ENCODE measurements at regions not wholly inside any gene's neighbourhood (a gene's known extent, or its start where the extent isn't known, plus 50 kb on each side); places are given as distances from the start of the nearest gene placed in this dataset.

DNA sequence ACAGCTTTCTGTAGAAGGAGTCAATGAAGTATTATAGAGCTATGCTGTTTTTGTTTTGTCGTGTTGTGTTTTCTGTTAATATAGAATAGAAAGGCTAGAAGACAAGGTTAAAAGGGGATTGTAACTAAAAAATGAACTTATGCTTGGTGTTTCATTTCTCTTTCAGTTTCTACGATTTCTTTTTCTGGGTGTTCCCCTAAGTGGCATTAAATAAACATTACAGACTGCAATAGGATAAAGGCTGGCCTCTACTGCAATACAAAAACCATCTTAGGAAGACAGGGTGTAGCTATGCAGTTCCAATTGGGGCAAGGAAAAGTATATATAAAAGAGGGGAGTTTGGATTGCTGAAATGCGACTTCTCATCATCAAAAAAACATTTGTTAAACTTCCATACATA lies 1609.7 kb upstream of the ACVR2A start:
- DNase-seq (ENCODE audit: low spot score), result no peak

DNA sequence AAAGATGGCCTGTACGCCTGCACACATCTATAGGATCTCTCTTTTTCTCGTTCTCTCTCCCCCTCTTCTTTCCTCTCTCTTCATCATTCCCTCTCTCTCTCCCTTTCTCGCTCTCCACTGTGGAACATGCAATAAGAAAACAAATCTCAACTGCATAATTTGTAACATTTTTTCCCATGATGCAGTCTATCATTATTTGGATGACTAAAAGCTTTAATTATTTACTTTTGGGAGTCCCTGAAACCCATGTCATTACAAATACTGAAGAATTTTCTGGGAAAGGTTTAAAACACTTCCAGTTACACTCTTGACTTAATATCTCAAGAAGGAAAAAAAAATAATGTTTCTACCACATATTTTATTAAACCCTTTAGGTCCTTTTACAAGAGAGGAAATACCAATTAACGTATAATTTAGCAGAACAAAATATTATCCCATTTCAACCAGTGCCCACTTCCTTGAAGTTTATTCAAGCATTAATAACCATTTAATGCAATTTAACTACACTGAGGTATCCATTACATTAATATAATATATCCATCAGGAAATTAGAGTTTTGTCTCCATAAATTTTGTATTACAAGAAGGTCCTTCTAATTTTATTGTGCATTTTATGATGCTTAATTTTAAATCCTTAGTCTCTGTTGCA lies 1615.2 kb upstream of the ACVR2A start:
- no peak for DNase-seq (ENCODE audit: low spot score)

DNA sequence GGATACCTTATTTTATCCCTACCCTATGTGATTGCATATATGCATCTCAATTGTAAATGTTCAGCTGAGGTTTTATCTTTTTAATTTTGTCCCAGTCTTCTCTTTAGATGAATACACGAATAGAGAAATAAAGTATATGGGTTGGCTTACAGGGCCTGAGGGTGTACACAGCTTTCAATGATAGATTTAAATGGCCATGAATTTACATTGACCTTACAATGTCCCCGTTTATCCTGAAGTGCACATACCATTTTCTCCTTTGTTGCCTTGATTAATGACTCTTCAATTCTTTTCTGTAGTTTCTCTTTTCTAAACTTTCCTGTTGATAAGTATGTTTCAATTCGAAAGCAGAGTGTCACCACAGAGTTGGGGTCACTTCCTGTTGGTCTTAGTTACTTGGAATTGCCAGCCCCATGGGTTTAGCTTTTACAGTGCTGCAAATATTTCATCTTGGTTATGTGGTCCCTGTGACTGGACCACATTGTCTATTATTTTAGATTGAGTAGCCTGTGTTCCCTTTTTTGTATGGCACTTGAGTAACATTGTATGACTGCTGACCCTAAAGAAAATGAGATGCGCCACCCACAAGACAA lies 1616.3 kb upstream of the ACVR2A start:
- DNase-seq (ENCODE audit: low spot score), result no peak

DNA sequence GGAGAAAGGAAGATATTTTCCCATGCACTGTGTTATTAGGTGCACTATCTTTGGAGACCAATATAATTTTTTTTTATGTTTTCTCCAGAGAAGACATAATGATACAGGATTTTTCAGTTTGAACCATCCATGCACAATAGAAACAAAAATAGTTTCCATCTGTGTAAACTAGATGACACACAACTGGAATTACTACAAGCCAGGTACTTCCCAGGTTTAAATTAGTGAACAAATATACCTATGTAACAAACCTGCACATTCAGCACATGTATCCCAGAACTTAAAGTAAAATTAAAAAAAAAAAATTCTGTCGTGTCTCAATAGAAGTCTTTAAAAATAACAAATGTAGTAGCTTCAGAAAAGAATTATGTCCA lies 1616.8 kb upstream of the ACVR2A start:
- no peak for DNase-seq (ENCODE audit: low spot score)

DNA sequence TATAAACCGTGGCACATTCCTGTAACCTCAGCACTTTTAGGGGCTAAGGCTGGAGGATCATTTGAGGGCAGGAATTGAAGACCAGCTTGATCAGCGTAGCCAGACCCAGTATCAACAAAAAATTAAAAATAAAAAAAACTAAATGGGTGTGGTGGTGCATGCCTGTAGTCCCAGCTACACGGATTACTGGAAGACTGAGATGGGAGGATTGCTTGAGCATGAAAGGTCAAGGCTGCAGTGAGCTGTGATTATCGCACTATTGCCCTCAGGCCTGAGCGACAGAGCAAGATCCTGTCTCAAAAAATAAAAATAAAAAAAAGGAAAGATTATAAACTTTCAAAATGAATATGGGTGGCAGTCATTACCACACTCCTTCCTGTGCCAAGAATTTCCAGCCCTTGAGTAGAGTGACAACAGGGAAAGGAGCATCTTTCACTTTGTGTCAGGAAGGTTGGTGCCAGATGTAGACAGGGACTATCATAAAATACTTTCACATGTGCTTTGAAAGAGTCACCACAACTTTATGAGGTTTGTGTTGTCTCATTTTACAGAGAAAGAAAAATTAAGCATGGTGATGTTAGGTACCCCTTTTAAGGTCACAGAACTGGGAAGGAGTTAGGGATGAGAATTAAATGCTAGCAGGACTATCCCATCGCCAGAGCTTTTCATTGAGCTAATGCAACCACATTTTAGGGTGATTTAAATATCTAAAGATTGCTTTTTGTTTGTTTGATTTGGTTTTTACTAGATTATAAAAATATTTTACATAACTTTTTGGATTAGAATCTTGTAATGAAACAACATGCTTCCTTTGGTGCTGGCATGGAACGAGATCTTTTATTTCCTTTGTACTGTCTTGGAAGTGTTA lies 1617.4 kb upstream of the ACVR2A start:
- no peak for DNase-seq (ENCODE audit: low spot score)

DNA sequence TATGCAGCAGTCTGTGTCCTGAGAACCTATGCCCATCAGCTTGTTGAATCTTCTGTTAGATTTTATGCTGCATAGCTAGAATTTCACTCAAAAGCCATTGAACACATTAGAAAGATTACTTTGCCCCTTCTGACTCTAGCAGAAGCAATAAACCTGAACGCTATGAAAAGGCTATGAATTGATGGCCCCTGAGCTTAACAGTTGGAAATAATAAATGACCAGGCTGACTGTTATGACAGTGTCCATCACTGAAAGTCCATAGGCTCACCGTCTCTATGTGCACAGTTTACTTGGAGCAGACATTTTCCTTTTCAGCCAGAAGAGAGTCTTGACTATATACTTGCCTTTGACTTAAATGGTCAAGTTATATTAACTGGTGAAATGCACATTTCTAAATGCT lies 1618.8 kb upstream of the ACVR2A start:
- DNase-seq (ENCODE audit: low spot score), result no peak

DNA sequence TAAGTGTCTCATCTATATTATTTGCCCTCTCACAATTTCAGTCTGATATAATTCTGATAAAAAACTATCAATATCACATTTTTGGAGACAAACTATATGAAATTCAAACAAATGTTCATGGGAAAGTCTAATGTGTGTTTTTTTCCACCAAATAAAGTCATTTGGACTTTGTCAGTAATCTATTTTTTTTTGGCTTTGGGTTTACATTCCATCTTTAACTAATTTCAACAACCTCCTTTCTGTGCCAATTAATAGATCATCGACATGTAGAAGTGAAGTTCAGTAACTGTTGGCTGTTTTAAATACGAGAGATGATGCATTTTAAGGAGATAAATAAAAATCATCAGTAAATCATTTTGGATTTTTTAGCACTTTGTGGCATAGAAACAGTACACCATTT lies 1623.0 kb upstream of the ACVR2A start:
- DNase-seq (ENCODE audit: low spot score), result no peak

DNA sequence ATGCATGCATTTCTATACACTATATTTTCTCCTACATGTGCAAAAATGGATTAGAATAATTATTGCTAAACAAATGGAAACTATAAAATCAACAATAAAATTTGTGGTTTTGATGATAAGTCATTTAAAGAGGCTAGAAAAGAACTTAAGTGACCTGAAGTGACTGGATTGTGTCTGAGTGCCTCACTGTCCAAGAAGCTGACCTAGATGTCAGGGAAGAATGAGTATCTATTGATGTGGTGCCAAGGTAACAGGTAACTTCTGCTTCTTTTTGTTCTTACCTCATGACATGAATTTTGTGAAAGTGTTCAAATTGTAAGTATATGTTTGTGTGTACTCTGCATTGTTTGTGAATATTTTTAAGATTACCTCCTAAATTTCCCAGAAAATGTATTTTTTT lies 1623.9 kb upstream of the ACVR2A start:
- no peak for DNase-seq (ENCODE audit: low spot score)

DNA sequence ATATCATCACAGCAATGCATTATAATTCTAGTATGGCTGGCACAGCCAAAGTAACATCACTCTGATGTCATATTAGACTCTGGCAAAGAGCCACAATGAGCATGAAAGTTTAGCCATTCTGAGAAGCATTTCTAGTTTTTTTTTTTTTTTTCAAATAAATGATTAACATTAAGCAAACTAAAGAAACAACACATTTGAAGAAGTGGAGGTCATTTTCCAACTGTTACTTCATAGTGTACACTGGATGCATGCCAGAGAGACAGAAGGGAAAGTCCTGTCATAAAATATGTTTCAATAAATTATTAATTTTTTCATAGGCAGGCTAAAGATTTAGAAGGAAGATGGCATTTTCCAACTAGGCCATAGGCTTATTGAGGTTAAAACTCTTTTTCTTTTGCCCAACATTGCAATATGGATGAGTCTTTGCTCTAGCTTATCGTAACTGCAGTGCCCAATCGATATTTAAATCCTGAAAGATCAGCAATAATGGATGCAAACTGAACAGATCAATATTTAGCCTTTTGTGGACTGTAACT lies 1630.4 kb upstream of the ACVR2A start:
- DNase-seq (ENCODE audit: low spot score), result no peak

DNA sequence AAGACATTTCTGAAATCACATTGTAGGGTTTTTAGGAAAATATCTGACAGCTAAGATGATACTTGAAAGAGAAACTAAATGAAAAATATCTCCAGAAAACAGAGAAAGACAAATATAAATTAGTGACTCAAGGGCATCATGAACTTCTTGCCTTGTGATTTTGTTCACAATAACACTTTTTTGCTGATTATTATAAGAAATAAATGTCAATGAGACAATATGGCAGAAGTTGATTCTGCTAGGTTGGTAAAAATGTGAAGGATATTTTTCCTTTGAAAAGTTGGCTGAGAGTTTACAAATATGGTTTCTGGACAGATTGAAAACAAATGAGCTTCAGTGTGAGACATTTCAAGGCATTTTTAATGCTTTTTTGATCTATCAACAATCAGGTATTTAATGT lies 1631.2 kb upstream of the ACVR2A start:
- no peak for DNase-seq (ENCODE audit: low spot score)

DNA sequence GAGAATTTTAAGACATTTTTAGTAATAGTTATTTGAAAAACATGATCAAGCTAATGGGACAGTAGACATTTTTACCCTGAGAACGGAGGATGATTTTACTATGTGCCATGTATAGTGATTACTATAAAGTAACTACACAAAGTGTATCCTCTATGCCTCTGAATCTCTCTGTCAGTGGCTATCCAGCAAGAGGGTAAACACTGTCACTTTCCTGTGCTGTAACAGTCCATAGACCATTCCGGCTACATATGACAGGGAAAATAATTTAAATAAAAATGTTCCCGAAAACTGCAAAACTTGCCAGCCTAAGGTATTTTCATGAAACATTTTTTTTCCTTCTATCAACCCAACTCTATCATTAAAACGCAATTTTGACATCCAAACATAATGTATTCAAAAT lies 1632.2 kb upstream of the ACVR2A start:
- DNase-seq (ENCODE audit: low spot score), result no peak

DNA sequence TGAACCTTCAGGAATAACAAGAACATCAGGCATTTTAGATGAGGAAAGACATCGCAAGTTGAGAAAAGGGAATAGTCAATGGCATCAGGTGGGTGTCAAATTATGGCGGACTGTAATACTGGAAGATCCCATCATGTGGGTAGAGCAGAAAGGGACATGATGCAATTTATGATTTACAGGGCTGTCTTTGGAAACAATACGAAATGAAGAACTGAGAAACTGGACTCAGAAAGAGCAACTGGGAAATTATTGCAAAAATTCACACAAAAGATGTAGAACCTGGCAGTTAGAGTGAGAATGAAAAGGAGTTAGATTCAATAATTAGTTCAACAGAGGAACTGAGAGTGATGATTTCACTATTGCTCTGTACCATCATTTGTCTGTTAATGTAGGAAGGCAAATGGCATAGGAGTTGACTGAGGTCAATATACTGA lies 1635.0 kb upstream of the ACVR2A start:
- no peak for DNase-seq (ENCODE audit: low spot score)

DNA sequence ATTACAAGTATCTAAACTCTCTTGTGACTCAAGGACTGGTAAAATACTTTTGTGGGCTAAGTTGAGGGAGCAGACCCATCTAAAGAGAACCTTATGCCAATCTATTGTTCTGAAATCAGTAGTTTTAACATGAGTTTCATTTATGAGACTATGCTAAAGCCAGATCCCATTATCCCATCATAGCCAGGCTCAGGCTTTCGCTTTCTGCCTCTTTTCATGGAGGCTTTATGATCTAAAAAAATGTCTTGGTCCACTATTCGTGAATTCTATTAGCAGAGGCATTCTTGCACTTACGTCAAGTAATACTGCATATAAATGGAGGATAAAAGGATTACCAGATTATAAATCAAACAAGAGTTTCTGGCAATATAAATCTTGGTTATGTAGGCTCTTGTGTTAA lies 1636.9 kb upstream of the ACVR2A start:
- DNase-seq (ENCODE audit: low spot score), result no peak

DNA sequence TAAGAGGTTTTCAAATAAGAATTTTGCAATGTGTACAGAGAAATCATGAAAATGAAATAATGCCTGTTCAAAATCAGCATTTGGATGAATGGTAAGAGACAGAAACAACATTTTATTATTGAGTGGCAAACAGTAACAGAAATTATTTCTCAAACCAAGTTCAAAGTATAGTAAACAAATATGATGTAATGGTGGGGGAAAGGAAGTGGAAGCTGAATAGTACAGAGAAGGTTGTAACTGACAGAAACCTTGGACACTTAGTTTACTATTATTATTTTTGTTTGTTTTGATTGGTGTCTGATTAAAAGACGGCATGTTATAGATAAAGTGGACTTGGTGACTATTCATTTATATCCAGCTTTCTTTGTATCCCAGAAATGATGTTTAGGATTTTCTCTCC lies 1637.4 kb upstream of the ACVR2A start:
- no peak for DNase-seq (ENCODE audit: low spot score)

DNA sequence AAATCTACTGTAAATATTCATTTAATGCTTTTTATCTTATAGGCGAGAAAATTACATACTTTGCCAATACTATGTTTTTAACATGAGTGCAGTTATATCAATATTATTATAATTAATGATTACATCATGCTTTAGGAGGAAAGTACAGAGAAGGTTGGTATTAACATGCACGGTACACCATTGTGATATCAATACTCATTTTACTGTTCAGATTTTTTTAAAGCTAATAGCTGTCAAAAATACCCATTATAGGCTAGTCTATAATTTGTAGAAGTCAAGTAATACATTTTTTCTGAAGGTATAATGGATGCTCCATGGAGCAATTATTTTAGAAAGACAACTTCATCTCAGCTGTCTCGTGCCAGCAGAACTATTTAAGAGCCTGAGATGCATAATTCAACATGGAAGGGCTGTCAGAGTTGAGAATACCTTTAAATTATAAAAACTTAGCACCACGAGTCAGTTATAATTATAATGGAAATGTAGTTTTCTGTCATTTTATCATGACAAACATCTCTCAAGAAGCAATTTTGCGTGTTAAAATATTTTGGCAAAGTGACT lies 1641.7 kb upstream of the ACVR2A start:
- DNase-seq (ENCODE audit: low spot score), result no peak

DNA sequence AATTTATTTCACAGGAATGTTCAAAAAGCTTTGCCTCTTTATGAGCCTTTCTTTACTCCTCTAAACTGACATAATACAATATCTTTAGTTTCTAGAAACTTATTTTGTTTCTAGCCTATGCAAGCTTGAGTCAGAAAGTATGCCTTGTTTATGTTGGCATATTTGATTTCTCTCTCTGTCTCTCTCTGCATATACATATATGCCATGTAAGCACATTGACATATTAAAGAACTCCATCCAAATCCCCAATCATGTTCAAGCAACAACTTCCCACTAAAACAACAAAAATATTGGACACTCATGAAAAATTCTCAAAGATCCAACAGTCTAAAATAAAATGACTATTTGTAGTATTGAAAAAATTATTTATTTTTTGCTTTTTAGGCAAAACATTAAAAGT lies 1651.2 kb upstream of the ACVR2A start:
- DNase-seq (ENCODE audit: low spot score), result no peak

DNA sequence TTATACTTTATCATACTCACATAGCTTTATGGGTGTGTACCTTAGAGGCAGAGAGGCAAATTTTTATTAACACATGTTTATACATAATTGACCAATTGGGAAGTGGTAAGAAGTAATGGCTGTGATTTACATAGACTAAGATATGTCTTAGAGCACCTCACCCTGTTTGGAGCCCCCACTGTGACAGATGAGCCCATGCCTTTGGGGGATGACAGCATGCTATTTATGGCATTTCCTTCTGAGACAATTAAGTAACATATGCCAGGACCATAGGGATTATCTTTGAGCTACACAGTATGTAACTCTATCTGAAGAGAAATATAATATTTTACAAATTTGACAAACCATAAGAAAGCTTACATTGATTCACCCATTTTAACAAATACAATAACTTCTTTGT lies 1655.3 kb upstream of the ACVR2A start:
- no peak for DNase-seq (ENCODE audit: low spot score)

DNA sequence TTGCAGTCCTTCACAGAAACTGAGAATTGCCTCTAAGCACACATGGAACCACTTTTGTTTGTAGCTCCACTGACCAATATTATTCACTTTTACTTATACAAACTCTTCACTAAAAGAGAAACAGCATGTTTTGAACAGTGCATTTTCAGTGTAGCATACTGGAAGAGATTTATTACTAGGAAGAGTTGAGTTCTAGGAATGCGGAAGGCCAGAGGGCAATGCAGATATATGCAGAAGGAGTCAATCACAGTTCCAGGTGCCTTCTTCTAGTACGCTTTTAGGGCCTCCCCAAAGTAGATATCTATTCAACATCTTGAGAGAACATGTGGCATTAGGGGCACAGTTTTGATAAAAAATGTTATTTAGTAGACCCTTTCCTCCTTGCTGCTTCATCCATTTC lies 1654.0 kb upstream of the ZEB2 start:
- DNase-seq (ENCODE audit: low spot score), result no peak

DNA sequence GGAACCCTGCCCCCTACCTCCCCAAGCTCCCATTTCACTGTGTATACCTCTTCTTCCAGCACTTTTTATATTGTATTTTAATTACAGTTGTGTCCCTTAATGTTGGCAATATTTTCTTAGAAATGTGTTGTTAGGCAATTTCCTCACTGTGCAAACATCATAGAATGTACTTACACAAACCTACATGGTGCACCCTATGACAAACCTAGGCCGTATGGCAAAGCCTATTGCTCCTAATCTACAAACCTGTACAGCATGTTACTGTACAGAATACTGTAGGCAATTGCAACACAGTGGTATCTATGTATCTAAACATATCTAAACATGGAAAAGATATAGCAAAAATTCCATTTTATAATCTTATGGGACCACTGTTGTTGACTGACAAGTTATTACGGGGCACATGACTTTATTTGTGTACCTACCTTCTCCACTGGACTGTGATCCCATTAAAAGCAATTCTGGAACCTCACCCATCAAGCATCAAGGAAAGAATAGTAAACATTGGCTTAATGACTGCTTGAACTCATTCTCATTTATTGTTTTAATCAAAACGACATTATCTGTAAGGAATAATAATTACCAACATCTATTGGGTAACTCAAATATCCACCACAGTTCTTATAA lies 1641.5 kb upstream of the ZEB2 start:
- DNase-seq (ENCODE audit: low spot score), result no peak

DNA sequence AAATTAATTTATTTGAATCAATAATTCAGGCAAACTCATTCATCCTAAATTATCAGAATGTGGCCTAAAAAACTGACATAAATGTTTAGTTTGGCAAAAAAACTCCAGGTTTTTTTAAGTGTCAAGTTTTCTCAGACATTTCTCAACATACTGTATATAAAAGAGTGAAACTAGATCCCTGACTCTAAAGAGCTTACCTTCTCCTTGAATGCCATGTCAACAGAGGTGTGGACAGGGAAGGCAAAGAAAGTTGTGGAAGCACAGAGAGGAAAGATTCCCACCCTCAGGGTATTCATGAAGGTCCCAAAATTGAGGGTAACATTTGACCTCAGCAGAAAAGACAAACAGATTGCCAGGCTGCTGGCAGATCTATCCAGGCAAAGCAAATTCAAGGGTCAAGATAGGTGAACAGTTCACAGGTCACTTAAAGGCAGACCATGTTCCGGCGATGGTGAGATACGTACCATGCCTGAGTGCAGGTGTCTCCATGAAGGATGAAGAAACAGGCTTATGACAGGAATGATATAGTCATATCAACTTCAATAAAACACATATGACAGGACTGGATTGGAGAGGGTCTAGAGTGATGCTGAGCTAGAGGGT lies 1638.3 kb upstream of the ZEB2 start:
- DNase-seq (ENCODE audit: low spot score), result no peak

DNA sequence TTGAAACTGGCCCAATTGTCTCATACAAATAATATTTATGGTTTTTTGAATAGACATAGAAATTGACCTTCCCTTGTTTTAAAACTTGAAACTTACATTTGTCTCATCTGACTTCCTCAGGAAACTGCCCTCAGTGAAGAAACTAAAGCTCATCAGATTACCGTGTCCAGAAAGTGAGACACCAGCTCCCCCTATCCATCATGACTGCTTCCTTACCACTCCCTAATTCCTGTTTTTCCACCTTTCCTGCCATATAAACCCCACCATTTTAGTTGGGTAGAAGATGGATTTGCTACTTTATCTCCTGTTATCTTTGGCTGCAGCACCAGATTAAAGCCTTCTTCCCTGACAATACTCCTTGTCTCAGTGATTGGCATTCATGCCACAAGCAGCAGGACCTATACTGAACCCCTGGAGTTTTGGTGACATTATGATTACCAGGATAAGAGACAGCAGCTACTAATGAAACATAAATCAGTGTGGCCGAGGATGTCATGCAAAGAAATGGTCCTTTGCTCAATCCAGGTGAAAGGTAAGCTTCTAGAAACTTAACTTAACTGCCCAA lies 1627.6 kb upstream of the ZEB2 start:
- no peak for DNase-seq (ENCODE audit: low spot score)

DNA sequence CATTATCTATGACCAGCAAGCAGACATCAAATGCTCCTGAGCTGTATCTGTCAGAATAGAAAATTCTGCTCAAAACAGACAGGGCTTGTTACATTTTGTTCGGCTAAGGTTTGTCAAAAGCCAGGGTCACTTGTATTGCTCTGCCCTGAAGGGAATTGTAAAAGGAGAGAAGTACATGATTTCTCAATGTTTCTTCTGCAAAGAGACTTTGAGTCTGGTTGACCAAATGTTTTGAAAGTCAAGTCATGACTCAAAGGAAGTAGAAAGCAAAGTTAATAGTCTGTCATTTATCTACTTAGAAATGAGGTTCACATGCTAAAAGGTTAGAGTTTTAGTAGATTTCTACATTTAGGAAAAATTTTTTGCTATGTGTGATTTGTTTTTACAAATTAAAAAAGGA lies 1624.1 kb upstream of the ZEB2 start:
- no peak for DNase-seq (ENCODE audit: low spot score)

All from hematopoietic multipotent progenitor cell treated with erythropoietin and hydrocortisone succinate and interleukin-3 and kit ligand, for 15 days (in vitro differentiated cells).